GM21367 (cell line): ENCODE measurements at regions not wholly inside any gene's neighbourhood (a gene's known extent, or its start where the extent isn't known, plus 50 kb on each side); places are given as distances from the start of the nearest gene placed in this dataset.

Experiments
- ATAC-seq: cut with Tn5 transposase; IDR thresholded peaks from one replicate; pipeline ENCODE4 v1.9.1; 2021; ENCODE audit not compliant: unreplicated experiment

DNA sequence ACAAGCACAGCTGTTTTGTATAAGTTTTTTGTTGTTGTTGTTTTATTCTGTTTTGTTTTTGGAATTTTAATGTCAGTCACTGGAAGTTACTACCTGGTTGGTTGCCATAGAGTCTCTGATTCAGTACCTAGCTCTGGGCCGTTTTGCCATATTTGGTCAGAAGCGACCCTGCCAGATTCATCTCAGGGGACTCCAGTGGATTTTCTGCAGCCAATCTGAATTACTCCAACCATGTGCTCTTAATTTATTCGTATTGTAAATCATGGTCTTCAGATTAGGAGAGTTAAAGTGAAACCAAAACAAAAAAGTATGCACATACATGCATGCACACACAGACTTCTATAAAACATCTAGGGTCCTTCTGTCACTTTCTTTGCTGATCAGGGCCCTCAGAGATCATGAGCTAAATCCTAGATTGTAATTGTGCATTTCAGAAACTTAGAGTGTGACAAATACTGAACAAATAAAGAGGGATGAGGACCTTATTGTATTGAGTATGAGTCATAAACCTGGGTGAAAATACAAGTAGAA, 317.4 kb upstream of the UBE2E3 start:
- ATAC-seq, result no peak

DNA sequence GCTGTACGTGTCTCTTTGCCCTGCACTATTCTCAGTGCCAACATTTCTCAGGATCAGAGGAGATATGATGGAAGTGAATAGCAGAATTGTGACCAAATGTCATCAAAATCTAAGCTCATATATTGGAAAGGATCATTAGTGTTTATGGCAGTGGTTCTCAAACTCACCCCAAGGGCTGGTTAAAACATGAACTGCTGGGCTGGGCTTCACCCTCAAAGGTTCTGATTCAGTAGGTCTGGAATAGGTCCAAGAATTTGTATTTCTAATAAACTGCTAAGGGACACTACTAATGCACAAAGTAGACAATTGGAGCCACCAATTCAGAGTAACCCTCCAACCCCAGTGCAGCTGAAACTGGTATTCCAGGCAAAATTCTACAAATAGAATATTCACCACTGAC, 317.9 kb upstream of the UBE2E3 start:
- ATAC-seq, result no peak

DNA sequence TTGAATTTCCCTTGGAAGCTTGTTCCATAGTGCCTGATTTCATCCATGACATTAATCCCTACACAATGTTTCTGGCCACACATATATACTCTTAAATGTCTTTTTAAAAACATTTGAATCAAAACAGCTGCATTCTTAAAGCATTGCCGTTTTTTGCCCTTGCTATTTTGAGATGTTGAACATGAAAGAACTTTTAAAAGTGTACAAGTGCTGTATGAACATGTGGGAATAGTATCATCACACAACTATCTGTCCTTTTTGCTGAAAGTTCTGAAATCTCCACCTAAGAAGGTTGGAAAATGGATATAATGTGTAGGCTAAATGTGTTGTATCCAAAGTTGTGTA, 318.7 kb upstream of the UBE2E3 start:
- ATAC-seq, result no peak

DNA sequence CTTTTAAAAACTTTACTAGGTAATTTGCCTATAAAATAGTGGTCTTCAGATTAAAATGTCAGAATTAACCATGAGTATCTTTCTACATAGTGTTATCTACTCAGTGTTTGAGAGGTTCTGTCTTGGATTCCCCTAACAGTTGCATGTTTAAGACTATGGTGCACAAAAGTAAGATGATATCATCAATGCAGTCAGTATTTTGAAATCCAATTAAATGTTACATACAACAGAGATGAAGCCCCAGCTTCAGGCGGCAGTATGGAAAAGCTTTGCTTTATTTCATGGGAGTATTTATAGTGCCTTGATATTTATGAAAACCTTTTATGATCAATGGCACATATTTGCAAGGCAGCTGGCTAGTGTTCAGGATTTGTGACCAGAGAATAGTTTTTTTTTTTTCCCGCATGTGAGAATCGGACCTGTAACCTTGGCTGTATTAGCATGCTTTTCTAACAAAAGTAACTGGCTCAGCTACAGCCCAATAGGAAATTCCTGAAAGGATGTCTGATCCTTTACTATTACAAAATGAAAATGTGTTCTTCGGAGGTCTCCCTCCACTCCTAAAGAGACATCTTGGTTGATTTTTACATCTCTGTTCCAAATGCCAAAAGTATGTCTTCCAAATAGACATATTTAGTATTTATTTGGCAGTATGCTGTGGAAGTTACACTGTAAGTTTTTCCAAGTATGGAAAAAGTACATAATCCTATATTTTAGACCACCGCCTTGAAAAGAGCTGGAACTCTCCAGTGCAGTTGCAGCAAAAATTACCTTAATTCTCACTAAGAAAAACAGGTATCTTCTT, 319.3 kb upstream of the UBE2E3 start:
- no peak for ATAC-seq

DNA sequence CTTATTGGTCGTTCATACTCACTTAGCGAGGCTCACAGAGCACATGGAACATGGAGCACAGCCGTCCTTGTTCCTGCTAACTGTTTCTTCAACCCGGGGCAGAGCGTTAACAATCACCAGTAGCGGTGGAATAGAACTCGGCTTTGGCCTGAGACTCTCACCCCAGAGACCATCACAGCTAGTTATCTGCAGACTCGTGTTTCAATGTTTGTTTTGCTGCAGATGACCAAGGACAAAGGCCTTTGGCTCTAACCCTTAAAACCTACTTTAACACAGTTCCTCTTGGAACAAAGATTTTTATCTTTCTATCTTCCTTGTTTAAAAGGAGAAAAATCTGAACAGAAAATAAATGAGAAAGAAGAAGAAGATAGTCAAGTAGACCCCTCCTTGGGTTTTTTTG, 320.2 kb upstream of the UBE2E3 start:
- no peak for ATAC-seq

DNA sequence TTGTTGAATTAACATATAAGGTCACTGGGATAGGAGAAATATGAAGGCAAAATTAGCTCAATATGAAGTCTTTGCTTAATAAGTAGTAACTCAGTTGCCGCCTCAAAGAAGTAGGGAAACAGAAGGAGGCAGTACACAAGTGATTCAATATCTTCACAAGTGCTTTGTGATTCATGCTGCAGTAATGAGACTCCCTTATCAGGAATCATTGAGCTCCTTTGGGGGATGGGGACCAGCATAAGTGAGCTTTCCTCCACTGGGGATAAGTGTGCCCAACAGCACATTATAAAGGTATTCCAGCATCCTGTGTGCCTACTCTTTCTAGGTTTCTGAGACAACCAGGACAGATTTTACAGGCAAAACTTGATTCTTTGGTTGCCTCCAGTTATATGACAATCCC, 323.4 kb upstream of the UBE2E3 start:
- no peak for ATAC-seq

DNA sequence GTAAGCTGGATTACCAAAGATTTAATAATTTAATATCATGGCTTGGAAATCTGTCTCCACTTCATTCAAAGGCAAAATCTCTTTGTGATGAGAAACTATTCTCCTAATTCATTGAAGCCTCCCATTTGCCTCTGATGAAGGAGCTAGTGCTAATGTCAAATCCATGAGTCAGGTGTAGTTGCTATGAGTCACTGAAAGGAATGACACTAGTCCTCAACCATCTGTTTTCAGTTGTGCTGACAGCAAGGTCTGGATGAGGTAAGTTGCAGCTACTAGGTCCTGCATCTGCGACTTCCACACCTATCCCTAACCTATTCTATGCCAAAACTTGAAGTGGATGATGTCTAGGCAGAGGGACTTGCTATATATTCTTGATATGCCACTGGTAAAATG, 324.0 kb upstream of the UBE2E3 start:
- no peak for ATAC-seq

DNA sequence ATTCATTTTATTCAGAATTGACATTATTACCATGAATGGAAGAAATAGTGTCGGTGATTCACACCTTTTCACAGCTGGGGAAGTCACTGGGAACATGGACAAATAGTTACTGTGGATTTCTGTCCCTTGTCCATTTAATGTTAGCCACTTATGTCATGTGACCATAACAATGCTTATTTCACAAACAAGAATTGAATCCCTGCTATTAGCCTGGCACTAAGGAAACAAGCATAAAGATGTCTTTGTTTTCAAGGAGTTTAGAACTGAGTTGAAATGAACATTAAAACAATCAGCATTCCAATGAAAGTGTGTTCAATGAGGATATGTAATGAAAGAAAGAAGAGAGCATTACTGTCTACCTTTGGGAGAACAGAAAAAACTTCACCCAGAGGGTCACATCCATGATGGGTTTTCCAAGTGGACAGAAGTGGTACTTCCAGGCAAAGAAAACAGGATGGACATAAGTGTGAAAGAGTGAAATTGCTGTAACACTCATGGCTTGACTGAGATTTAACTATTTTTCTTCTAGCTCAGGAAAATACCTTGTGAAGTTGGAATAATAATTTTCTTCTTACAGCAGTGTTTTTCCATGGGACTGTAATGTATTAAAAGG, 324.5 kb upstream of the UBE2E3 start:
- no peak for ATAC-seq

DNA sequence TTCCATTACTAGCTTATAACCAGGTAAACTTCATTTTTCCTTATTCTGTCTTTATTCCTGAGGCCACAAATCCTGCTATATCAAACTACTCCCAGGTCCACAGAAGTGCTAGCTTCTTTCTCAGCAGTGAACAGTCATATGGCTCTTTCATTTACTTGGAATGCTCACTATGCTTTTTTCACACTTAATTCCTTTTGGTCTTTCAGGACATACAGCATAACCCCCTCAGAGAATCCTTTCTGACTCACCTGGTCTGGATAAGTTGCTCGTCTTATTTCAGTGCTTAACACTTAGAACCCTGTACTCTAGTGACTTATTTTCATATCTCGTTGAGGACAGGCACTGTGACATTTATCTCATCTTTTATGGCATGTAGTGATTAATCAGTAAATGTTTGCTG, 325.0 kb upstream of the UBE2E3 start:
- no peak for ATAC-seq

DNA sequence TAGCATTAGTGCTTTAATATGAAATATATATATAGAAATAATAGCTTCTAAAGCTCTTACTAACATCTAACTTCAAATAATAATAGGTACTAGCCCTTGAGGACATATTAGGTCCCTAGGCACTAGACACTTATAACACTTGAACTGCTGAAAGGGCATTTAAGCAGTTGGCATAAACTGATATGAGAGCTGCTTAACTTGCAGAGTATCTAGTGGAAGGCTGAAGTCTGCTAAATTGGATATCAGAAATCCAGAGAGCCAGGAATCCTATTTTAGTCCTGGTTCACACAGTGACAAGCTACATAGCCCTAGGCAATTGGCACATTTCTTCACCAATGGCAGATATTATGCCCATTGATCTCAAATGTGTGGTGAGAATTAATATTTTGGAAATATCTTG, 326.9 kb upstream of the UBE2E3 start:
- no peak for ATAC-seq

DNA sequence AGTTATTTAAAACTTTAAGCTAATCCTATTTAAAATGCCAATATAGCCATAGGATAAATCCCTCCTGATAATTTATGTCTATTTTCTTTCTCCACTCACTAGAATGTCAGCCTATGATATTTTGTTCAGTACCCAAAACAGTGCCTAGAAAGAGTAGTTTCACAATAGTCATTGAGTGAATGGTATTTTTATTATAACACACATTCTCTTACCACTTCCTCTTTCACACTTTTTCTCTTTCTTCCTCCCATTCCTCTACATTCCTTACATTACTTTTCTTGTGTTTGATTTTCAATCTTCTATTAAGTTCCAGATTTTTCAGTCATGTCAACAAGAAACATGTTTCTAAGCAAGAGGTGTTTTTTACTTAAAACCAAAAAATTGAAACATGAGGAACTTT, 327.6 kb upstream of the UBE2E3 start:
- no peak for ATAC-seq

DNA sequence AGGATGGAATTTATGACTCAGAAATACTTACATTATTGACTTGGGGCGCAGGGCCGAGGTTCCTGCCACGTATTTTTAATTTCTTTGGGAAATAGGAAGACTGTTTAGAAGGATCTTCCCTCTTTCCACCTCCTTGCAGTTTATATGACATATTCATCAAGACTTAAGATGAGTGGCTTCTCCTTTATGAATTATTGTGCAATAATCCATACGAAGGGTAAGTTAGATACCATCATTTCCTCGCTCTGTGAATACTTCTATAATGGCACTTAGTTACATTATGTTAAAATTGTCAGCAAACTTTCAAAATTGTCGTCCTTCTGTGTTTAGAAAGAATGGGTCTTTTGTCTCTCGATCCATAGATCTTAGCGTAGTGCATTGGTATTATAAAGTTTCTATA, 328.8 kb upstream of the UBE2E3 start:
- ATAC-seq, result no peak

DNA sequence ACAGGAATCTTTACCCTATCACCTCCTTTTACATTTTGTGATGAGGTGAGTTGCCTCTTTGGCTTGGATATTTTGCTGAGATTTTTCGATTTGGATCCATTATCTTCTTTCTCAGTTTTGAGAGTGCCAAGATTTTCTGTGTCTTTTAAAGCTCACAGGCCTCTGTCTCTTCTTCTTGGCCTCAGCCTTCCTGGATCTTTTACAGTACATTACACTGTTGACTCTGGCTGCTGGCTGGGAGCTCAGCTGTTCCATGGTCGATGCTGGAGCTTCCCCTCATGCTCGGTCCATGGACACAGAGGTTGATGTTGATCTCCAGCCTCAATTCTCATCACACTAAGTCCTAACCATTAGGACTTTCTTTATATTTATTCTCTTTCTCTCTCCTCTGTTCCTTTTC, 332.8 kb upstream of the UBE2E3 start:
- ATAC-seq, result no peak

DNA sequence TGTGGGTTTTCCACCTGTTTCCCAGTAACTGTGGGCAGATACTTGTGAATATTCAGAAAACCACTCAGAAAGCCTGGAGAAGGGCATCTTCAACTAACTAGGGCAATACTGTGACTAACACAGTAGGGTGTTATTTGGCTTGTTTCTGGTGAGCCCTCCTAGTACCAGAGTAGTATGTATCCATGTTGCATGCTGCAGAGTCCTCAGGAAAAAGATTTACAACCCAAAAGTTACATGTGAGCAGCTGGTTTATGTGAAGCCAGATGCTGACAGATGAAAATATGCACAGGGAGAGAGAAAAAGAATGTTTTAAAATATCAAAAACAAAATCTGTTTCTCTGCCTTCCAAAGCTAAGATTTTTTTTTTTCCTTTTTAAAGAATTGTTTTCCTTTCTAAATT, 333.2 kb upstream of the UBE2E3 start:
- ATAC-seq, result no peak

DNA sequence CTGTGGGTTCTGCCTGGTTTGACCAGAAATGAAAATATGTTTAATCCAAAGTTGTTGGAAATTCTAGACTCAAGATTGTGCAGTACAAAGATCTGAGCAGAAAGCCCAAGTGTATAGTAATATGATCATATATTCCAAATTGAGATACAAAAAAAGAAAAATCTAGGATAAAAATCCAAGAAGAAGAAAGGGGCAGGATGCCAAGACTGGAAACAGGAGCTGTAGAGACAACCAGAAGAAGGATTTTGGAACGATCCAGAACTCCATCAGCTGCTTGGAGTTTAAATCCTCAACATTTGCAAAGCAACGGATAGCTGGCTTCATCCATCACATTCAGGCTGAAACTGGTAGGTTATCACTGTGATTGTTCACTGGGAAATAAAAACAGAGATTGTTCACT, 333.6 kb upstream of the UBE2E3 start:
- ATAC-seq, result no peak

DNA sequence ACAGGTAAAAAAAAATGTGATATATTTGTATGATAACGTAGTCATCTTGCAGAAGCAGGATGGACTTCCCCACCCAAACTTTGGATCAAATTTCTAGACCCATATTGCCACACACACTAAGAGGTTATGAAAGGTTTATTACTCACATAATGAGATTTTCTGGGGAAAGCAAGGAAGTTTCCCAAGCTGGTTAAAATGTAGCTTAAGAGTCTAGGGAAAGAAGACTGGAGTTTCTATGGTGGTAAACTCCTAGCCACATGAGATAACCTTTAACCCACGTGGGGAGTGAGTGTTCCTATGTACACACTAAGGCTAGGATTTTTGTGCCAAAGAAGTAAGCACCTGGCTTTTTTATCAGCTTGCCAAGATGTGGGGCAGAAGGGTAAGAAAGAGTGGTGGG, 335.7 kb upstream of the UBE2E3 start:
- no peak for ATAC-seq

DNA sequence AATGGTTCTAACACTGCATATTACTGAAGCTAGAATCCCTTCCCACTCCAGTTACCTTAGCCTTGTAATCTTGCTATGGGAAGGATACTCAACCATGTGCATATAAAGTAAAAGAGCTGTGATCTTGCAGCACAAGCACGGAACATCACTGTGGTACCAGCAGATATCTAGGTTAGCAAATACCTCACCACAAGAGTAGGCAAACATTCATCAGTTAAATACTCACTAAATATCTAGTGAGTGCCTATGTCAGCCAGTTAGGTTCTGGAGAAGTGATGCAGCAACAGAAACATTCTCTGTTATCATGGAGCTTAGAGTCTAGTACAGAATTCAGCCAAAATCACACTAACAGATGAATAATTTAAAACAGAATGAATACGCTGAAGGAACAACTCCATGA, 349.6 kb upstream of the UBE2E3 start:
- no peak for ATAC-seq

DNA sequence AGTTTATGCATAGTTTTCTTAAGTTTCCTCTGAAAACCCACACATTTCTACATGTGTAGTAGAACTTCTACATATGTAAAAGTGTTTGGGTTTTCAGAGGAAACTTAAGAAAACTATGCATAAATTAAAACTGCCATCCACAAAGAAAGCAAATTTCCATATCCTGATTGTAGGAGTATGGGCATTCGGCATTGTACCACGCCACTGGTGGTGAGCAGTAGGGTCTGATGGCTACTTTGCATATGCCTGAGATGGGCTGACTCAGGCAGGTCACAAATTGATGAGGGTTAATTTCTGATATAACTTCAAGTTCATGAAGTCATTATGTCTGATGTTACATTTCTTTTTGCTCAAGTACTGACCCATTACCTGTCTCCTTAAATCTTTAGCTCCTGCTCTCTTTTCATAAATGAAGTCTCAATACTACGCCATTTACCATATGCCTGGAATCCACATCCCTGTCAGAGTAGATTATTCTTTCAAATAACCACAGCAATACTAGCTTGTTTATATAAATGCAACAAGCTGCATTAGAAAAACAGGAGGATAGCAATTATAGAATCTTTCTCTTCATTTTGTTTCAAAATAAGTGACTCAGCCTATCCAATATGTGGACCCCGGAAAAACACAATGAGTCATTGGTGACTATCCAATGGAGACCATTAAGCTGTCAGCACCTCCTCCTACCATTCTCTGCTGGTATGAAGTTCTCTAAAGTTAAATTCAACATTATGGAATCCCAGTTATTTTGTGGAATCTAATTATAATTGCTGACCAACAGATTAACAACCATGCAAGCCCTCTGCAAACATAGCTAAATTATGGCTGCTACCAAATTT, 355.2 kb upstream of the UBE2E3 start:
- ATAC-seq, result no peak

DNA sequence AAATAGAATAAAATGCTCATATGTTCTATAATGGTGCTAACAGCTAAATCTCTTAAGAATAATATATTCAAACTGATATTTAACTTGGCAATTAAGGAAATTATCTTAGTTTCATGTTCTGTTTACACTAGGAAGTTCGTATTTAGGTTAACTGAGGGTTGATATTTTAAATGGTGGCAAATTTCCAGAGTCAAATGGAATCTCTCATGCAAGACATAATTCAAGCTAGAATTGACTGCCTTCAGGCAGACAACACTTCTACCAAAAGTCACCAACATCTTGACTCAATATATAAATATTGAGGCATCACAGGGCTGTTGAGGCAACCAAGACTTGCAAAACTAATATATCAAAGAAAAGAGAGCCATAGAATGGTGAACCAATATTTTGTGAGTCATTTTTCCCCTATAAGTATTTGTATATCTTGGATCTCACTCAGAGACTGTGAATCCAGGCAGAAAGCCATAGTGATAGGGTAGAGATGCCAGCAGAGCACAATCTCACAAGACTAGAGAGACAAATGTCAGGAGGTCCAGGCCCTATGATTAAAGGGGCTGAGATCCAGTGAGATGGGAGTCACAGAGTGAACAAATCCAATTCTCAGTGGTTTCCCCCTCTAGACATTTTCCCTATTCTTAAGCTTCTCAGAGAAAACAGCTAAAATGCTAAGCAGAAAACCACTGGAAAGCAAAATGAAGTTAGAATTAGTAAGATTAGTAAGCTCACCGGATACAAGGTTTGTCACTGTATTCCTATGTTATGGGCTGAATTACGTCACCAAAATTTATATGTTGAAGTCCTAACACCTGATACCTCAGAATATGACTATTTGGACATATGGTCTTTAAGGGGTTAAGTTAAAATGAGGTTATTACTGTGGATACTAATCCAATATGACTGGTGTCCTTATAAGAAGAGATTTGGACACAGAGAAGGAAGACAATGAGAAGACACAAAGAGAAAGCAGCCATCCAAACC, 358.2 kb upstream of the UBE2E3 start:
- no peak for ATAC-seq

DNA sequence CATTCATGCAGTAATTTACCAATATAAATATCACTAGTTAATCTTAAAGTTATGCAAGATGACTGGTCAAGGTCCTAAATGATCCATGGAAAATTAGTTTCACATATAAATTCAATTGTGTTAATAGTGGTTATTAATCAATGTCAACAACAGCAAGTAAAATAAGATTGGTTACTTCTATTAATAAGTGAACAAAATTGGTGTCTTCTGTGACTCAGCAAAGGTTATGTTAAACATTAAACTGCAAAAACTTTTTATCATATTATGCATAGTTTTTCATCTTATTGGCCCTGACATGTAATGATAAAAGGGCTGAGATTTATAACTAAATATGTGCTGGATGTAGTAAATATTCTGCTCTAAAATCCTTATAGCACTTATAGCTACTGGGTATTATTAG, 359.0 kb upstream of the UBE2E3 start:
- ATAC-seq, result no peak

DNA sequence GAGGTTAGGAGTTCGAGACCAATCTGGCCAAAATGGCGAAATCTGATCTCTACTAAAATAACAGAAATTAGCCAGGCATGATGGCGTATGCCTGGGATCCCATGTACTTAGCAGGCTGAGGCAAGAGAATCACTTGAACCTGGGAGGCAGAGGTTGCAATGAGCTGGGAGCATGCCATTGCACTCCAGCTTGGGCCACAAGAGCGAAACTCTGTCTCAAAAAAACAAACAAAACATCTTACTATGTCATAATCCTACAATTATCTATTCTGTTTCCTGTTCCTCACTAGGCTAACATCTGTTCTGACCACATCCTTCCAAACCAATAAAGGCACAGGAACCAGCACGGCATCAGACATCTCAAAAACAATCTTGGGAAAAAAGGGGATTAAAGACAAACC, 361.8 kb upstream of the UBE2E3 start:
- ATAC-seq, result no peak
